ENCODE measurements at regions not wholly inside any gene's neighbourhood (a gene's known extent, or its start where the extent isn't known, plus 50 kb on each side); places are given as distances from the start of the nearest gene placed in this dataset.
"Not testable (repeated sequence)": the region's sequence is repeated elsewhere in the genome, so short reads cannot be mapped to it uniquely, and the experiment has no call there.

DNA sequence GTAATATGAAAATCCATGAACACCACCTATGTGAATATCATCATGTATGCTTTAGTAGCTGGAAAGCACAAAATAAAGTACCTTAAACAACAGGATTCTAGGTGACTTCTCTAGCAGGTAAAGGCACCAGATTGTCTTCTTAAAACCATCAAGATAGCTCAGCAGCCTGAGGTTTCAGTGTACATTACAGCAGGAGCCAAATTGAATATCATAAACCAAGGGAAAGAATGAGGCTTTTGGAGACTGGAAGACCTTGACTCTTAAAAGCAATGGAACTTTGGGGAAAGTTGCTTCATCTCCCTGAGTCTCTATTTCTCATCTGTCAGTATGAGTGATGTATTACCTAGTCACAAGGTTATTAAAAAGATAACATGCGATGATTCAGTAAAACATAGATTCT is 429.7 kb upstream of the SPHKAP start:
- no peak overlapping the region for H3K27ac Mint-ChIP-seq
- no peak for ATAC-seq
- POLR2A ChIA-PET: no interaction called here
- H3K9me3 Mint-ChIP-seq: peaks cover 0 to 33% (median 3%) of the 10 kb centered on the region in 9 donors
- no peaks in the 10 kb centered on the region for H3K27me3 Mint-ChIP-seq
- H3K4me3 Mint-ChIP-seq: no peak overlapping the region
- H3K36me3 Mint-ChIP-seq: no peaks in the 10 kb centered on the region
- DNase-seq: no peak
- H3K4me1 Mint-ChIP-seq: no peaks in the 10 kb centered on the region

DNA sequence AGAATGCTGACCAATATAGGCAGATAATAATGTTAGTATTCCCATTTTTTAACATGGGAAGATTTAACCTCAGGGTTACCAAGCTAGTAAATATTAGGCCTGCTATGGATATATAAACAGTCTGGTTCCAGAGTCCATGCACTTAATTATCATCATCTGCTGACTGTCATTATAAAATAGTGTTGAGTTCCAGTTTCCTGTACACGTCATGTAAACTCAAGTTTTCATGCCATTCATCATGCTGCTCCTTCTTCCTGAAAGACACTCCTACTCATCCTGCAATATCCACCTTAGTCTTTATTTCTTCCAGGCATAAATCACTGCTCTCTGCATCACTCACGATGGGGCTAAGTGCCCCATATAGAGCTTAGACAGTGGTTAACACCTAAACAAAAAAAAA is 420.8 kb upstream of the SPHKAP start:
- ATAC-seq (no peak), DNase-seq (no peak)
- no peak overlapping the region for H3K27ac Mint-ChIP-seq
- POLR2A ChIA-PET: no interaction called here
- H3K27me3 Mint-ChIP-seq: no peaks in the 10 kb centered on the region
- H3K9me3 Mint-ChIP-seq: peaks cover 0 to 19% (median 6%) of the 10 kb centered on the region in 9 donors
- H3K36me3 Mint-ChIP-seq: no peaks in the 10 kb centered on the region
- no peak overlapping the region for H3K4me3 Mint-ChIP-seq
- H3K4me1 Mint-ChIP-seq: no peaks in the 10 kb centered on the region

DNA sequence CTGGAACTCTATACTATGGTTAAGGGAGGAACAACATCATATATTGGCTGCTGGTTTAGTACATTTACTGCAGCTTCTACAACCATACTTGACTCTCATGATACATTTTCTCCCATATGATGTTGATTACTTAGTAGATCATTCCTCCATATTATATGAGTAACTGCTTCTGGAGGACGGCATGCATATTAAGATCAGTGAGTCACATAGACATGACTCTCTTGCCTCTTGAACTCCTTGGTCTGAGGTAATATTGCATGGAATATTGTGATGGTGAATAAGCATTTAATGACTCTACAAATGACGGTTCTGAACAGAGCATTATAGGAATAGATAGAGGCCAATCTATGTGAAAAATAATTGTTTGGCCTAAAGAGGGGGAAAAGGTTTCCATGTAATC is 418.8 kb upstream of the SPHKAP start:
- Mint-ChIP-seq H3K36me3 (no peaks in the 10 kb centered on the region), H3K27me3 (no peaks in the 10 kb centered on the region), H3K4me3 (no peak overlapping the region), H3K4me1 (no peaks in the 10 kb centered on the region), H3K9me3 (peaks cover 0 to 19% (median 6%) of the 10 kb centered on the region in 9 donors), H3K27ac (no peak overlapping the region)
- ATAC-seq (no peak), DNase-seq (no peak)
- POLR2A ChIA-PET: no interaction called here

DNA sequence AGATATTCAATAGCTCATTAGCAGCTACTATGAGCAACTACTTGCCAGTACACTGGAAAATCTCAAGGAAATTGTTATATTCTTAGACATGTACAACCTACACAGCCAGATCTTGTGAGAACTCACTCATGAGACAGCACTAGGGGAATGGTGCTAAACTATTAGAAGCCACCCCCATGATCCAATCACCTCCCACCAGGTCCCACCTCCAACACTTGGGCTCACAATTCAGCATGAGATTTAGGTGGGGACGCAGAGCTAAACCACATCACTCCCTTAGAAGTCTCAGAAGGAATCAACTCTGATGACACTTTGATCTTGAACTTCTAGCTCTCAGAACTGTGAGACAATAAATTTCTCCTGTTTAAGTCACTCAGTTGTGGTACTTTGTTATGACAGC is 418.3 kb upstream of the SPHKAP start:
- ATAC-seq (no peak), DNase-seq (no peak)
- H3K4me1 Mint-ChIP-seq: no peaks in the 10 kb centered on the region
- H3K4me3 Mint-ChIP-seq: no peak overlapping the region
- no peaks in the 10 kb centered on the region for H3K36me3 Mint-ChIP-seq
- POLR2A ChIA-PET: no interaction called here
- no peak overlapping the region for H3K27ac Mint-ChIP-seq
- H3K9me3 Mint-ChIP-seq: peaks cover 0 to 19% (median 6%) of the 10 kb centered on the region in 9 donors
- H3K27me3 Mint-ChIP-seq: no peaks in the 10 kb centered on the region

DNA sequence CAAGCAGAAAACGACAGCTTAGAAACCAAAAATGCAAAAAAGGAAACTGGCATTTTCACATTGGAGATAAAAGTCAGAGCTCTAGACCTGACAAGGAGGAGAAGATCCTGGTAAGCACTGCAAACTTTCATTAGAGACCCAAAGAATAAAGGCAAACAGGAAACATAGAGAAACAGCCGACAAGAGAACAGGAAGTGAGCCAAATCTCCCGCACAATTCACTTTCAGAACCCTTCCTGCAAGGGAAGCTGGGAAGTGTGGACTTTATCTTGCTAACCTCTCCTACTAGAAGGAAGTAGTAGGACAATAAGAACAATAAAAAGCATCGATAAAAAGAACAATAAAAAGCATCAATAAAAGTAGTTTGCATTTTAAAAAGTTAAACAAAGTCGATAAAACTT is 417.8 kb upstream of the SPHKAP start:
- H3K27ac Mint-ChIP-seq: no peak overlapping the region
- H3K27me3 Mint-ChIP-seq: no peaks in the 10 kb centered on the region
- peaks cover 0 to 19% (median 6%) of the 10 kb centered on the region in 9 donors for H3K9me3 Mint-ChIP-seq
- no peak overlapping the region for H3K4me3 Mint-ChIP-seq
- POLR2A ChIA-PET: no interaction called here
- ATAC-seq: no peak
- DNase-seq: no peak
- H3K36me3 Mint-ChIP-seq: no peaks in the 10 kb centered on the region
- H3K4me1 Mint-ChIP-seq: no peaks in the 10 kb centered on the region

DNA sequence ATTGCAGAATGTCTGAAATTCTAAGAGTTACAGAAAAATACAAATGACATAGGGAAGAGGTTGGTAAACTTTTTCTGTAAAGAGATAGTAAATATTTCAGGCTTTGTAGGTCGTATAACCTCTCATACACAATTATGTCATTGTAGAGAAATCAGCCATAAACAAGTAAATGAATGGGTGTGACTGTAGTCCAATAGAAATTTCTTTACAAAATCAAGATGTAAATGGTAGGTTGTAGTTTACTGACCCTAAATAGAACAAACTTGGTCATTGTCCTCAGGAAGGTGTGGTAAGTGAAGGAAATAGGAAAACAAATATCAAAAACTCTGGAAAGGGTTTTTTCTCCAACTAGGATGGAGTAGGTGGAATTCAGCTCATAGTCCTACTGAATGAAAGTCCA is 415.5 kb upstream of the SPHKAP start:
- no peak for ATAC-seq
- Mint-ChIP-seq H3K4me1 (no peaks in the 10 kb centered on the region), H3K4me3 (no peak overlapping the region), H3K9me3 (peaks cover 0 to 19% (median 6%) of the 10 kb centered on the region in 9 donors), H3K27ac (no peak overlapping the region), H3K36me3 (no peaks in the 10 kb centered on the region), H3K27me3 (no peaks in the 10 kb centered on the region)
- POLR2A ChIA-PET: no interaction called here
- DNase-seq: no peak

DNA sequence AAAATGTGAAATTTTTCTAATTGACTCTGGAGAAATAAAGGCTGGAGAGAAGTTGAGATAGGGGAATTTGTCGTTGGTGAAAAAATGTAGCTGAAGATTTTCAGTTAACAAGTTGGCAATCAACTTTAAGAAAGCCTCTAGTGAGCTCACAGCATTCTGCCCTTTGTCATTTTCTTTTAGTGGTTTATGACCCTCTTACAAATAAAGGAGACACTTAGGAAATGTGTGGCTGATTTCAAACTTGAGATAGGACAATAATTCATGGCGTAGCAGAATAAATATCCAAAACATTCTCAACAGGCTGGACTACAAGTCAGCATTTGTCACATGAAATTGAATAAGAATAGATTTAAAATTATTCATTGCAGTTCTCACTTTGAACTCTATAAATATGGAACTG is 412.5 kb upstream of the SPHKAP start:
- H3K27ac Mint-ChIP-seq: no peak overlapping the region
- H3K4me3 Mint-ChIP-seq: no peak overlapping the region
- peaks cover 0 to 20% (median 8%) of the 10 kb centered on the region in 9 donors for H3K9me3 Mint-ChIP-seq
- H3K4me1 Mint-ChIP-seq: no peaks in the 10 kb centered on the region
- H3K36me3 Mint-ChIP-seq: no peaks in the 10 kb centered on the region
- H3K27me3 Mint-ChIP-seq: no peaks in the 10 kb centered on the region
- ATAC-seq: no peak
- no peak for DNase-seq
- POLR2A ChIA-PET: no interaction called here

DNA sequence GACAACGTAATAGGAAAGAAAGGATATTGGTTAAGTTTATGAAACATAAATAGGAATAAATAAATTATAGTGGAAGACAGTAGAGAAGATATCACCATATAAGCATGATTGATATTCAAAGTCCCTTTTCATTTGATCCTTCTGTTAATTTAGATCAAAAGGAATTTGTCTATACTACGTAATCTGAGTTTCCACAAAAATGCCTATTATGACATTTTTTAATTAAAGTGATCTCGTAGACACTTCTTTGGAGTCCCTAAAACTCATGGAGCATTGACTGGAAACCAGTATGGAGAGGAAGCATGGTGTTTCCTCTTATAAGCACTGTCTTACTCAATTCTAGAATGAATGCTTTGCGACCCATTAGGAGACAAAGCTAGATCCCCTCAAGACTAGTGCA is 411.4 kb upstream of the SPHKAP start:
- POLR2A ChIA-PET: no interaction called here
- no peaks in the 10 kb centered on the region for H3K36me3 Mint-ChIP-seq
- ATAC-seq (no peak), DNase-seq (no peak)
- no peaks in the 10 kb centered on the region for H3K27me3 Mint-ChIP-seq
- H3K4me3 Mint-ChIP-seq: no peak overlapping the region
- H3K4me1 Mint-ChIP-seq: no peaks in the 10 kb centered on the region
- H3K9me3 Mint-ChIP-seq: peaks cover 0 to 31% (median 8%) of the 10 kb centered on the region in 9 donors
- H3K27ac Mint-ChIP-seq: no peak overlapping the region

DNA sequence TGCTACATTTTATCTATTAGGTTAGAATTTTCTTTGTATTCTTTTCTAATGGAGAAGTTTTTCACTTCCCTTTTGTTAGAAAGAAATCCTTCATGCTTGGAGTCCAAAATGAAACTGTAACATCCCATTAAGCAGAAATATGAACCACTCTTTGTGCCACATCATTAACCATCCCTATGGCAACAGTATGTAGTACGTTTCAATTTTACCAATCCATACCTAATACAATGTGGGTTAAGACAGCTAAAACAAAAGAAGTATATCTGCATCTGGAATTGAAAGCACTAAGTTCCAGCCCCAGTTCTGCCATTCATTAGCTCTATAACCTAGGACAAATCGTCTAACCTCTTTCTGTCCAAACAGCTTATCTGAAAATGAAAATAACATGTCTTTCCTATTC is 409.2 kb upstream of the SPHKAP start:
- Mint-ChIP-seq H3K36me3 (no peaks in the 10 kb centered on the region), H3K9me3 (peaks cover 0 to 32% (median 9%) of the 10 kb centered on the region in 9 donors), H3K4me3 (no peak overlapping the region), H3K4me1 (no peaks in the 10 kb centered on the region), H3K27me3 (no peaks in the 10 kb centered on the region), H3K27ac (no peak overlapping the region)
- POLR2A ChIA-PET: no interaction called here
- no peak for ATAC-seq
- no peak for DNase-seq

DNA sequence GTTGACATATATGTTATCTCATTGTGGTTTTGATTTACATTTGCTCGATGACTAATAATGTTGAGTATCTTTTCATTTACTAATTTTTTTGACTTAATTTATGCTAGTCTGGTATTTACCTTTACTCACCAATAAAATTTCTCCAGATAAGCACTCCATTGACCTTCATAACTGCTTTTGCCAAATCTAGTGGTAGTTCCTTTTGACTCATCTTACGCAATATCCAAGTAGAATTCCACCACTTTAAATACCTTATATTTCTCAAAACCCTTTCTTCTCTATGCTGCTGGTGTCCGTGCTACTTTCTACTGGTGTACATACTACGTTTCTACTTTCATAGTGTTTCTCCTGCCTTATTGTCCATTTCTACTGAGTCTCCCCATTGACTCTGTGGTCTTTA is 407.6 kb upstream of the SPHKAP start:
- ATAC-seq: no peak
- no peaks in the 10 kb centered on the region for H3K4me1 Mint-ChIP-seq

DNA sequence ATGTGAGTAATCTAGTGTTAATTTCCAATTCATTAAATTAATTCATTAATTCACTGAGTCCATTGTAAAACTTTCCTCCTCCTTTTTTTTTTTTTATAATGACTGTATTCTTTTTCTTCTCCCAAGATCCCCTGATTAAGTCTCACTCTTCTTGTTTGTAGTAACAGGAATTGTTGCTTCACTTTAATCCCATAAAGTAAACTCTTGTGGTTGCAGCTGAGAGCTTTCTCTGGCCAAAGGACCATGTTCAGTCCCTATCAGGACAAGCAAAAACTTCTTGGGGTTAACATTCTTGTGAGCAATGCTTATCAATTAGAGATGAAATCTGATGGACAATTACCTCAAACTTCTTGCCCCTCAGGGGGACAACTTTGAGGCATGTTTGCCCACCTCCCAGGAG is 400.2 kb upstream of the SPHKAP start:
- no peak for DNase-seq
- POLR2A ChIA-PET: no interaction called here

More for the DNA sequence above, 407.6 kb upstream of the SPHKAP start:
- no peak overlapping the region for H3K4me3 Mint-ChIP-seq
- POLR2A ChIA-PET: no interaction called here
- no peaks in the 10 kb centered on the region for H3K36me3 Mint-ChIP-seq
- DNase-seq: no peak
- H3K27ac Mint-ChIP-seq: no peak overlapping the region
- H3K27me3 Mint-ChIP-seq: no peaks in the 10 kb centered on the region
- peaks cover 3 to 32% (median 10%) of the 10 kb centered on the region in 9 donors for H3K9me3 Mint-ChIP-seq

DNA sequence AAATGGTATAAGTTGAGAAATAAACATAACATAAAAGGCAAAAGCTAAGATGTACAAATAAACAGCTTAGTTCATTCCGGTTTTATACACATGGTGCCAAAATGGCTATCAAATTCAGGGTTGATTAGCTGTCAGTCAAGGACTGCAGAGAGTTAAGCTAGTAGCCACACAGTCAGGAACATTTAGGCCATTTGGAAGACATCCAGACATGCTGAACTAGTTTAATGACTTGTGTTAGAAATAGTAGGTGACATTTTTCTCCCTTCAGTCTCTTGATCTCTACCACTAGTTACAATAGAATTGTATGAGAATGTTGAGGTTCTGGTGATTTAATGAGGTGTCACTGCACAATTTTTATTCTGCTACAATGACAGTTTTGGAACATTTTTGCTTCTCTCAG is 394.4 kb upstream of the SPHKAP start:
- DNase-seq: no peak
- Mint-ChIP-seq H3K27me3 (no peaks in the 10 kb centered on the region), H3K36me3 (no peaks in the 10 kb centered on the region), H3K27ac (no peak overlapping the region), H3K4me3 (no peak overlapping the region), H3K9me3 (peaks cover 0 to 14% (median 2%) of the 10 kb centered on the region in 9 donors), H3K4me1 (no peaks in the 10 kb centered on the region)
- POLR2A ChIA-PET: no interaction called here
- no peak for ATAC-seq

More for the DNA sequence above, 400.2 kb upstream of the SPHKAP start:
- peaks cover 0 to 1% (median 0%) of the 10 kb centered on the region in 4 donors for H3K4me1 Mint-ChIP-seq
- H3K9me3 Mint-ChIP-seq: peaks cover 3 to 34% (median 9%) of the 10 kb centered on the region in 9 donors
- no peak overlapping the region for H3K27ac Mint-ChIP-seq
- no peaks in the 10 kb centered on the region for H3K27me3 Mint-ChIP-seq
- no peak overlapping the region for H3K4me3 Mint-ChIP-seq
- no peak for ATAC-seq
- no peaks in the 10 kb centered on the region for H3K36me3 Mint-ChIP-seq

DNA sequence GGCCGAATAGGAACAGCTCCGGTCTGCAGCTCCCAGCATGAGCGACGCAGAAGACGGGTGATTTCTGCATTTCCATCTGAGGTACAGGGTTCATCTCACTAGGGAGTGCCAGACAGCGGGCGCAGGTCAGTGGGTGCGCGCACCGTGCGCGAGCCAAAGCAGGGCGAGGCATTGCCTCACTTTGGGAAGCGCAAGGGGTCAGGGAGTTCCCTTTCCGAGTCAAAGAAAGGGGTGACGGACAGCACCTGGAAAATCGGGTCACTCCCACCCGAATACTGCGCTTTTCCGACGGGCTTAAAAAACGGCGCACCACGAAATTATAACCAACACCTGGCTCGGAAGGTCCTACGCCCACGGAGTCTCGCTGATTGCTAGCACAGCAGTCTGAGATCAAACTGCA is 386.8 kb upstream of the SPHKAP start:
- H3K4me3 Mint-ChIP-seq, H3K9me3 Mint-ChIP-seq, H3K4me1 Mint-ChIP-seq, H3K27ac Mint-ChIP-seq, POLR2A ChIA-PET, H3K27me3 Mint-ChIP-seq, DNase-seq, H3K36me3 Mint-ChIP-seq, ATAC-seq: not testable (repeated sequence)

DNA sequence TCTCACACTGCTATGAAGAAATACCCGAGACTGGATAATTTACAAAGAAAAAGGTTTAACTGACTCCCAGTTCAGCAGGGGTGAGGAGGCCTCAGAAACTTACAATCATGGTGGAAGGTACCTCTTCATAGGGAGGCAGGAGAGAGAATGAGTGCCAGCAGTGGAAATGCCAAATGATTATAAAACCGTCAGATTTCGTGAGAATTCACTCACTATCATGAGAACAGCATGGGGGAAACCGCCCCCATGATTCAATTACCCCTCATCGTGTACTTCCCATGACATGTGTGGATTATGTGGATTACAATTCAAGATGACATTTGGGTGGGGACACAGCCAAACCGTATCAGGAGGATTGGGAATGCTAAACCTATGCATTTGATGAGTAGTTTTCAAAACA is 380.3 kb upstream of the SPHKAP start:
- Mint-ChIP-seq H3K27me3 (no peaks in the 10 kb centered on the region), H3K4me1 (no peaks in the 10 kb centered on the region), H3K36me3 (no peaks in the 10 kb centered on the region), H3K27ac (no peak overlapping the region), H3K9me3 (peaks cover 0 to 16% (median 4%) of the 10 kb centered on the region in 9 donors), H3K4me3 (no peak overlapping the region)
- no peak for DNase-seq
- ATAC-seq: no peak
- POLR2A ChIA-PET: no interaction called here
